Thoracic aorta (tissue), 2 donors: ENCODE measurements at regions not wholly inside any gene's neighbourhood (a gene's known extent, or its start where the extent isn't known, plus 50 kb on each side); places are given as distances from the start of the nearest gene placed in this dataset.

Source experiments
- ATAC-seq: fragments of 150-250 bp; one replicate; pipeline ENCODE4 v1.8.0; 2017; ENCODE audit warnings: low read depth; ENCODE audit not compliant: insufficient number of reproducible peaks, low FRiP score
- DNase-seq: peaks from one replicate; pipeline ENCODE4 v3.0.0-alpha.2; 2020; ENCODE audit warnings: low spot score
- H3K27ac ChIP-seq, 2 donors: fragments of 200-600 bp; sonication (generic); 1 replicate in 1 of 2; 2 replicates in 1 of 2; pipeline ENCODE4 v1.5.1; 2016; ENCODE audit warnings: mild to moderate bottlenecking in 2 of 2, moderate library complexity in 2 of 2
- H3K27me3 ChIP-seq: fragments of 200-600 bp; sonication (generic); replicated peaks from 2 replicates; pipeline ENCODE4 v1.6.0; 2016; ENCODE audit warnings: mild to moderate bottlenecking; ENCODE audit not compliant: insufficient read depth
- H3K36me3 ChIP-seq: fragments of 200-600 bp; sonication (generic); one replicate; pipeline ENCODE4 v1.5.1; 2016
- H3K4me1 ChIP-seq, 2 donors: fragments of 200-600 bp; sonication (generic); 1 replicate in 1 of 2; 2 replicates in 1 of 2; pipeline versions ENCODE4 v1.5.1 to v1.6.0; 2016; ENCODE audit warnings: low read depth in 2 of 2, mild to moderate bottlenecking in 1 of 2; ENCODE audit not compliant: control insufficient read depth in 1 of 2
- H3K4me3 ChIP-seq: fragments of 200-600 bp; sonication (generic); 2 replicates; pipeline ENCODE4 v1.5.1; 2016; ENCODE audit warnings: mild to moderate bottlenecking
- H3K9me3 ChIP-seq: fragments of 200-600 bp; sonication (generic); 2 replicates; pipeline ENCODE4 v1.5.1; 2016
- CTCF ChIP-seq: fragments of 200-600 bp; sonication (generic); IDR thresholded peaks from one replicate; pipeline ENCODE4 v1.5.1; 2019; ENCODE audit warnings: antibody characterized with exemption

DNA sequence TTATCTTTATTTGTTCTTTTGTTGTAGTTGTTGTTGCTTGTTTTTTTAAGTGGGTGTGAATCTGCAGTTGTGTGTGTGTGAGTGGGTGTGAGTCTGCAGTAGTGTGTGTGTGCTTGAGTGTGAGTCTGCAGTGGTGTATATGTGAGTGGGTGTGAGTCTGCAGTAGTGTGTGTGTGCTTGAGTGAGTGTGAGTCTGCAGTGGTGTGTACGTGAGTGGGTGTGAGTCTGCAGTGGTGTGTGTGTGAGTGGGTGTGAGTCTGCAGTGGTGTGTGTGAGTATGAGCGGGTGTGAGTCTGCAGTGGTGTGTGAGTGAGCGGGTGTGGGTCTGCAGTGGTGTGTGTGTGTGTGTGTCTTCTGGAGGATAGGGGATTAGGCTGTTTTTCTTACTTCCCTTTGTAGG, 1186.8 kb upstream of the SEL1L start:
- no peak for ATAC-seq
- Histone ChIP-seq H3K9me3 (no peaks in the 10 kb centered on the region), H3K27ac (no peak overlapping the region), H3K4me3 (no peak overlapping the region), H3K36me3 (no peaks in the 10 kb centered on the region), H3K4me1 (peaks cover 3 to 18% of the 10 kb centered on the region in 2 donors), H3K27me3 (no peaks in the 10 kb centered on the region)
- DNase-seq: no peak
- no peak for TF ChIP-seq CTCF

DNA sequence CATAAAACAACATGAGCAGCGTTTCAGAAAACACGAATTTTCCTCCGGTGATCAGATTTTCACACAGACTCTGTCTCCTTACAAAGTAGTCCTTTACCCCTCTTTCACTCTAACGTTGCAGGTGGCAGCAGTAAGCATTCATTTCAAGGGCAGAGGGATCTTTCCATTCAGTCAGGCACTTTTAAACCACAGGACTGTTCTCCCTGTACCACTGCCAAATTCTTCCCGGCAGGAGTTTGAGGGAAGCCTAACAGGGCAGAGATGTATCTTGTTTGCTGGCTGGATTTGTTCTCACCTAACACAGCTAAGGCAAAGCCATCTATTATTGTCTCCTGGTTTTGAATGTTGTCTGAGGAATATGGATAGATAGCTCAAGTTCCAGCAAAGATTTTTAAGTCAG, 1187.3 kb upstream of the SEL1L start:
- no peak for ATAC-seq
- no peak overlapping the region for H3K27ac ChIP-seq

GRCh38 chr14:82724316-82724715, 1190.7 kb upstream of the SEL1L start:
- H3K27ac ChIP-seq: no peak overlapping the region
- peaks cover 3 to 18% of the 10 kb centered on the region in 2 donors for H3K4me1 ChIP-seq
- no peaks in the 10 kb centered on the region for H3K9me3 ChIP-seq
- H3K4me3 ChIP-seq: no peak overlapping the region
- H3K36me3 ChIP-seq: no peaks in the 10 kb centered on the region
- no peaks in the 10 kb centered on the region for H3K27me3 ChIP-seq
- no peak for TF ChIP-seq CTCF
- DNase-seq: no peak
- ATAC-seq: no peak

More for the DNA sequence above, 1187.3 kb upstream of the SEL1L start:
- TF ChIP-seq CTCF: no peak
- DNase-seq: no peak
- H3K36me3 ChIP-seq: no peaks in the 10 kb centered on the region
- peaks cover 3 to 18% of the 10 kb centered on the region in 2 donors for H3K4me1 ChIP-seq
- no peaks in the 10 kb centered on the region for H3K27me3 ChIP-seq
- H3K4me3 ChIP-seq: peak overlapping the region; percentile 30
- H3K9me3 ChIP-seq: no peaks in the 10 kb centered on the region

DNA sequence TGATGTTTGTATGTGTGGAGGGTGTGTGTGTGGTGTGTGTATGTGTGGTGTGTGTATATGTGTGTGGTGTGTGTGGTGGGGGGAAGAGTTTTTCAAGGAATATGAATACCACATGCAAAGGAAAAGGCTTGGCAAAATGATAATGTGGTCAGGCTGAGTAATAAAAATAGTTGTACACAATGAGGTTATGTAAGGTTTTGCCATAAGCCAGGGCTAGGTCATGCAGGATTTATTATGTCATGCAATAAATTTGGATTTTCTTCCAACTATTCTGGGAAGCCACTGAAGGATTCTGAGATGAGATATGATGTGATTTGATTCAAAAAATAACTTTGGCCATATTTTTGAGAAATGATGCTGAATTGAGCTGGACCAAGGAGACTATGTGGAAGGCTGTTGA, 1191.6 kb upstream of the SEL1L start:
- H3K9me3 ChIP-seq: no peaks in the 10 kb centered on the region
- no peak for ATAC-seq
- no peaks in the 10 kb centered on the region for H3K27me3 ChIP-seq
- no peaks in the 10 kb centered on the region for H3K36me3 ChIP-seq
- no peak for TF ChIP-seq CTCF
- no peak overlapping the region for H3K27ac ChIP-seq
- peaks cover 3 to 16% of the 10 kb centered on the region in 2 donors for H3K4me1 ChIP-seq
- no peak for DNase-seq
- no peak overlapping the region for H3K4me3 ChIP-seq

- ATAC-seq: no peak
- no peaks in the 10 kb centered on the region for H3K9me3 ChIP-seq
- no peak overlapping the region for H3K4me3 ChIP-seq
- no peak overlapping the region for H3K27ac ChIP-seq
- H3K27me3 ChIP-seq: no peaks in the 10 kb centered on the region
- DNase-seq: no peak
- H3K4me1 ChIP-seq: no peaks in the 10 kb centered on the region
- no peaks in the 10 kb centered on the region for H3K36me3 ChIP-seq
- TF ChIP-seq CTCF: no peak
Measured at GRCh38 chr14:82731526-82731925, 1197.9 kb upstream of the SEL1L start.
